ENCODE measurements at regions not wholly inside any gene's neighbourhood (a gene's known extent, or its start where the extent isn't known, plus 50 kb on each side); places are given as distances from the start of the nearest gene placed in this dataset.

DNA sequence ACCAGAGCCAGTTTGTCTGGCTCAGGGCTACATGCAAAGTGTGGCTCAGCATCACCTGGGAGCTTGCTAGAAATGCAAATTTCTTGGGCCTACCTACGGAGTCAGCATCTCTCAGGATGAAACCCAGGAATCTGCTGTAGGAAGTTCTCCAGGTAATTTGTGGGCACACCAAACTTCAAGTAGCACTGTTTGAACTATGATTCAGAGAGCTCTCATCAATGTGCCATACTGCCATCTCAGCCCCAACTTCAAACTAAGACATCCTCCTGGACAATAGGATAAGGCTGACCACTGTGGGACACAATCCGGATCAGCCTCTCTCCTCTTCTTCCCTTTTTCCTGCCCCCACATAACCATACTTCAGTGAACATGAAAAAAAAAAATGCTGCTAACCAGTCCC, 374.5 kb downstream of the METTL15 start:
- no peak overlapping the region for H3K27ac Mint-ChIP-seq (ENCODE audit: unreplicated experiment)
- TF ChIP-seq, protein P1, sequence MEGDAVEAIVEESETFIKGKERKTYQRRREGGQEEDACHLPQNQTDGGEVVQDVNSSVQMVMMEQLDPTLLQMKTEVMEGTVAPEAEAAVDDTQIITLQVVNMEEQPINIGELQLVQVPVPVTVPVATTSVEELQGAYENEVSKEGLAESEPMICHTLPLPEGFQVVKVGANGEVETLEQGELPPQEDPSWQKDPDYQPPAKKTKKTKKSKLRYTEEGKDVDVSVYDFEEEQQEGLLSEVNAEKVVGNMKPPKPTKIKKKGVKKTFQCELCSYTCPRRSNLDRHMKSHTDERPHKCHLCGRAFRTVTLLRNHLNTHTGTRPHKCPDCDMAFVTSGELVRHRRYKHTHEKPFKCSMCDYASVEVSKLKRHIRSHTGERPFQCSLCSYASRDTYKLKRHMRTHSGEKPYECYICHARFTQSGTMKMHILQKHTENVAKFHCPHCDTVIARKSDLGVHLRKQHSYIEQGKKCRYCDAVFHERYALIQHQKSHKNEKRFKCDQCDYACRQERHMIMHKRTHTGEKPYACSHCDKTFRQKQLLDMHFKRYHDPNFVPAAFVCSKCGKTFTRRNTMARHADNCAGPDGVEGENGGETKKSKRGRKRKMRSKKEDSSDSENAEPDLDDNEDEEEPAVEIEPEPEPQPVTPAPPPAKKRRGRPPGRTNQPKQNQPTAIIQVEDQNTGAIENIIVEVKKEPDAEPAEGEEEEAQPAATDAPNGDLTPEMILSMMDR (IDR thresholded peaks at IDR 0.05; ENCODE audit: partially characterized antibody, unreplicated experiment) = no peak

DNA sequence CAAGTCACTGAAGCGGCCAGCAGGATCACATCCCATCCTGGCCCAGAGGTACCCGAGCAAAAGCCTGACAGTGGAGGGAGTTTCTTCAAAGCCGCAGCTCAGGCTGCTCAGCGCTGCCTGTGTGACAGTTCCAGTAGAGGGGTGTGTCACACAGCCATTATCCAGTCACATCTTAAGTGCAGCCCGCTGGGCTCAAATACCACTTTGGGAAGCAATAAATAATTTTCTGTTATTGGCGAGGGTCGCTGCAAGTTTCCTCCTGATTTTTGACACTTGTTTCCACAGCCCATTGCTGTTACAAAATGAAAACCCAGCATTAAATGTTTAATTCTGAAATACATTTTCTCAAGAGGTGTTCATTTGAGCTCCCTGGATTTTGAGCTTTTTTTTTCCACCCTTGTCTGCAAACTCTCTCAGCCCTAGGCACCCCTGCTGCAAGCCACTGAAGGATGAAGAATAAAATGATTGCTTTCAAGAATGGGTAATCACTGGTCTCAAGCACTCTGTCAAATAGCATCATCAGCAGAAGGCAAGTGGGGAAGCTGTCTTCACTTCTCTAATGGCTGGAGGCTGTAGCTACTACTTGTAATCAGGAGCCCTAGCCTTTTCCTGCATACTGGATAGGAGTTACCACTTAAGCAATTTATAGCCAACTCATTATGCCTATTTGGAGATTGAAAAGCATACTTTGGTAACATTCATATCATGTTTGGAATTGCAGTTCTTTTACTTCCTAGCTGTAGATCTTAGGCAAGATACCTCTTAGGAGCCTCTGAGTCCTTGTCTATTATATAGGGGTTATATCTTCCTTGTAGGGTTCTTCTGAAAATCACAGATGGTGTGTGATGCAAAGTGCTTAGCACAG, 373.7 kb downstream of the METTL15 start:
- H3K27ac Mint-ChIP-seq (ENCODE audit: unreplicated experiment) = no peak overlapping the region
- TF ChIP-seq, protein P1 (IDR thresholded peaks at IDR 0.05; ENCODE audit: partially characterized antibody, unreplicated experiment) = no peak

More for the DNA sequence above, 374.5 kb downstream of the METTL15 start:
- DNase-seq = no peak
- Mint-ChIP-seq H3K36me3 (ENCODE audit: unreplicated experiment) (no peaks in the 10 kb centered on the region), H3K27me3 (ENCODE audit: unreplicated experiment) (no peaks in the 10 kb centered on the region), H3K4me1 (ENCODE audit: low read depth, unreplicated experiment) (no peaks in the 10 kb centered on the region), H3K9me3 (ENCODE audit: unreplicated experiment) (peaks cover 2% of the 10 kb centered on the region), H3K4me3 (ENCODE audit: unreplicated experiment) (no peak overlapping the region)

DNA sequence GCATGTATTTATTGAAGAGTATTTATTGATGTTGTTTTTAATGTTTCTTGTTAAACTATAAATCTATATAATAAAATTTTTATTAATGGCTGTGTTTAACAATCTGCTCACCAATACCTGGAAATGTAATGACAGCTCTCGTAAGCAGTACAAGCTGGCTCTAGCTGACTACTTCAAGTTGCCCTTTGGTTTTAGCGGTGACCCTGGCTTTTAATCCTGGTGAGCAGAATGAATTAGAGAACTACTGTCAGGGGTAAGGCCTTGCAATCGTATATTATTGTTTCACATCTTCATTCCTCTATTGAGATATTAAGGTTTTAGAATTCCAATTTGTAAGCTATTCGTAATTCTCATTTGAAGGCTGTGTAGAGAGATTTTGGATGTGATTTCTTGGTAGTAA, 372.2 kb downstream of the METTL15 start:
- H3K9me3 Mint-ChIP-seq (ENCODE audit: unreplicated experiment) = peaks cover 2% of the 10 kb centered on the region
- H3K36me3 Mint-ChIP-seq (ENCODE audit: unreplicated experiment) = no peaks in the 10 kb centered on the region
- H3K27ac Mint-ChIP-seq (ENCODE audit: unreplicated experiment) = no peak overlapping the region

More for the DNA sequence above, 373.7 kb downstream of the METTL15 start:
- Mint-ChIP-seq H3K27me3 (ENCODE audit: unreplicated experiment) (no peaks in the 10 kb centered on the region), H3K4me1 (ENCODE audit: low read depth, unreplicated experiment) (no peaks in the 10 kb centered on the region), H3K4me3 (ENCODE audit: unreplicated experiment) (no peak overlapping the region), H3K9me3 (ENCODE audit: unreplicated experiment) (peaks cover 2% of the 10 kb centered on the region), H3K36me3 (ENCODE audit: unreplicated experiment) (no peaks in the 10 kb centered on the region)
- no peak for DNase-seq

DNA sequence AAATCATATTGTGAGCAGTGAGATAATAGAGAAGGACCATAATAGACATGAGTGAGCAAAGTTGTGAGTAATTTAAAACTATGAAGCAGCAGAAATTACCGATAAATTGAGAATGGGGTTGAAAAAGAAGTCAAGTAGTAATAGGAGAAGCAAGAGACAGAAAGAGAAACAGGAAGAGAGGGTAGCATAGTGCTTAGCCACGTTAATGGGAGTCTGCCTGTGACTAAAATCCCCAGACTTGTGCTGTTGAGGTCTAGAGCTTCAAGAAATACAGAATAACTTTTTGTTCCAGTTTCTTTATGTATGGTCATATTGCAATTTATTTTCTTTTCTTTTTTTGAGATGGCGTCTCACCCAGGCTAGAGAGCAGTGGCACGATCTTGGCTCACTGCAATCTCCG, 368.7 kb downstream of the METTL15 start:
- H3K27ac Mint-ChIP-seq (ENCODE audit: unreplicated experiment) = no peak overlapping the region
- H3K36me3 Mint-ChIP-seq (ENCODE audit: unreplicated experiment) = no peaks in the 10 kb centered on the region
- TF ChIP-seq, protein P1 (IDR thresholded peaks at IDR 0.05; ENCODE audit: partially characterized antibody, unreplicated experiment) = no peak
- no peak for DNase-seq
- H3K4me1 Mint-ChIP-seq (ENCODE audit: low read depth, unreplicated experiment) = no peaks in the 10 kb centered on the region
- H3K27me3 Mint-ChIP-seq (ENCODE audit: unreplicated experiment) = no peaks in the 10 kb centered on the region
- H3K9me3 Mint-ChIP-seq (ENCODE audit: unreplicated experiment) = no peaks in the 10 kb centered on the region
- no peak overlapping the region for H3K4me3 Mint-ChIP-seq (ENCODE audit: unreplicated experiment)

More for the DNA sequence above, 372.2 kb downstream of the METTL15 start:
- no peaks in the 10 kb centered on the region for H3K4me1 Mint-ChIP-seq (ENCODE audit: low read depth, unreplicated experiment)
- no peaks in the 10 kb centered on the region for H3K27me3 Mint-ChIP-seq (ENCODE audit: unreplicated experiment)
- DNase-seq = no peak
- H3K4me3 Mint-ChIP-seq (ENCODE audit: unreplicated experiment) = no peak overlapping the region
- TF ChIP-seq, protein P1 (IDR thresholded peaks at IDR 0.05; ENCODE audit: partially characterized antibody, unreplicated experiment) = no peak

DNA sequence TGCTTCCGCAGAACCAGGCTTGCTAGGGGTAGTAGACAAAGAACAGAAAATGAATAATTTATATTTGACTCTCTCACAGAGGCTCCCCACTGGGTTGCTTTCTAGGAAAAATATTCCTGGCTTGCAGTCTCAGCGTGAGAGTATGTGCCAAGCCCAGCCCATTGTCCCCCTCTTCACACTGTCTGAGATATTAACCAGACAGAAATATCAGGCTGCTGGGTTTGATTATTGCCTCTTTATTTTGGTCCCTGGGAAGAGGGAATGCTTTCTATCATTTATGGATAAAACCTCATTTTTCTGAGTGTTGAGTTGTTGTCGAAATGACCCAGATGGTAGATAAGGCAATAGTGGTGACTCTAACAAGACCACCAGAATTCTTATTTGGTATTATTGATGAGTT, 367.9 kb downstream of the METTL15 start:
- no peaks in the 10 kb centered on the region for H3K9me3 Mint-ChIP-seq (ENCODE audit: unreplicated experiment)
- no peaks in the 10 kb centered on the region for H3K4me1 Mint-ChIP-seq (ENCODE audit: low read depth, unreplicated experiment)
- no peak overlapping the region for H3K4me3 Mint-ChIP-seq (ENCODE audit: unreplicated experiment)
- H3K27me3 Mint-ChIP-seq (ENCODE audit: unreplicated experiment) = no peaks in the 10 kb centered on the region
- no peaks in the 10 kb centered on the region for H3K36me3 Mint-ChIP-seq (ENCODE audit: unreplicated experiment)
- H3K27ac Mint-ChIP-seq (ENCODE audit: unreplicated experiment) = no peak overlapping the region
- DNase-seq = no peak
- TF ChIP-seq, protein P1 (IDR thresholded peaks at IDR 0.05; ENCODE audit: partially characterized antibody, unreplicated experiment) = no peak

All from glutamatergic neuron (in vitro differentiated cells).